HCT116 (cell line): ENCODE measurements at regions not wholly inside any gene's neighbourhood (a gene's known extent, or its start where the extent isn't known, plus 50 kb on each side); places are given as distances from the start of the nearest gene placed in this dataset.

Source experiments
- YY1 ChIP-seq: IDR thresholded peaks from 2 replicates; pipeline ENCODE4 v1.6.1; 2011; ENCODE audit warnings: low read length, low read depth, moderate library complexity, mild to moderate bottlenecking; ENCODE audit not compliant: insufficient replicate concordance; ENCODE audit errors: extremely low read depth
- TF ChIP-seq, protein P1 (sequence below), 3 experiments: fragments of 200-600 bp in 1 of 3; sonication (generic) in 1 of 3; IDR thresholded peaks in 2 of 3; conservative IDR thresholded peaks in 1 of 3; 2 replicates each; pipeline ENCODE4 v1.5.1; 2012 to 2017; ENCODE audit warnings: low read depth in 2 of 3, low read length in 2 of 3, antibody characterized with exemption in 1 of 3, borderline replicate concordance in 1 of 3, control low read depth in 1 of 3, mild to moderate bottlenecking in 1 of 3, mixed read lengths in 1 of 3, mixed run types in 1 of 3, moderate library complexity in 1 of 3; ENCODE audit not compliant: insufficient read depth in 1 of 3

DNA sequence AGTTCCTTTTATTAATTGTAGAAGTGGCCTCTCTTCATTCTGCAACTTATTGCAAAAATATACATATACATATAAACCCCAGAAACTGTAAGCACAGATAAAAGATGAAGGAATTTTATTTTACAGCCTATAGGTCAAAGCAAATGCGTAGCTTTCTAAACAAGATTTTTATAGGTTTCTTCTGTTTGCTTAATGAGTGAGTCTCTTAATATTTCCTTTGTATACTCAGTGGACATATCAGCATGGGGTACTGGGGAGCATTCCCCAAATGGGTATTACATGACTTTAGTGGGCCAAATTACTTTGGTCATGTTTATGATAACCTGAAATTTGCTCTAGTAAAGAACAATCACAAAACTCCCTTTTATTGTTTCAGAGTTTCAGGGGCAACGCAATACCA lies 1698.6 kb upstream of the IGFBP7 start:
- TF ChIP-seq, protein P1, sequence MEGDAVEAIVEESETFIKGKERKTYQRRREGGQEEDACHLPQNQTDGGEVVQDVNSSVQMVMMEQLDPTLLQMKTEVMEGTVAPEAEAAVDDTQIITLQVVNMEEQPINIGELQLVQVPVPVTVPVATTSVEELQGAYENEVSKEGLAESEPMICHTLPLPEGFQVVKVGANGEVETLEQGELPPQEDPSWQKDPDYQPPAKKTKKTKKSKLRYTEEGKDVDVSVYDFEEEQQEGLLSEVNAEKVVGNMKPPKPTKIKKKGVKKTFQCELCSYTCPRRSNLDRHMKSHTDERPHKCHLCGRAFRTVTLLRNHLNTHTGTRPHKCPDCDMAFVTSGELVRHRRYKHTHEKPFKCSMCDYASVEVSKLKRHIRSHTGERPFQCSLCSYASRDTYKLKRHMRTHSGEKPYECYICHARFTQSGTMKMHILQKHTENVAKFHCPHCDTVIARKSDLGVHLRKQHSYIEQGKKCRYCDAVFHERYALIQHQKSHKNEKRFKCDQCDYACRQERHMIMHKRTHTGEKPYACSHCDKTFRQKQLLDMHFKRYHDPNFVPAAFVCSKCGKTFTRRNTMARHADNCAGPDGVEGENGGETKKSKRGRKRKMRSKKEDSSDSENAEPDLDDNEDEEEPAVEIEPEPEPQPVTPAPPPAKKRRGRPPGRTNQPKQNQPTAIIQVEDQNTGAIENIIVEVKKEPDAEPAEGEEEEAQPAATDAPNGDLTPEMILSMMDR (IDR thresholded peaks at IDR 0.05 in 2 of 3, conservative IDR thresholded peaks at IDR 0.05 in 1 of 3; ENCODE audit: borderline replicate concordance in 1 of 3, insufficient read depth in 1 of 3, low read depth in 2 of 3, low read length in 2 of 3), result no peak
- no peak for TF ChIP-seq YY1
